A549 (cell line): ENCODE measurements at regions not wholly inside any gene's neighbourhood (a gene's known extent, or its start where the extent isn't known, plus 50 kb on each side); places are given as distances from the start of the nearest gene placed in this dataset.

Experiments used
- CTCF ChIP-seq: fragments of >200 bp; sonication (Bioruptor Twin); formaldehyde crosslinking; IDR thresholded peaks from 3 replicates; pipeline ENCODE4 v1.5.1; 2016
- ELK1 ChIP-seq: fragments of 150-350 bp; IDR thresholded peaks from 2 replicates; pipeline ENCODE4 v1.6.1; 2014; ENCODE audit warnings: low read depth, mild to moderate bottlenecking, low read length
- EP300 ChIP-seq, 2 experiments: fragments of >200 bp; sonication (Bioruptor Twin); formaldehyde crosslinking; IDR thresholded peaks; 2 replicates in 1 of 2; 3 replicates in 1 of 2; pipeline ENCODE4 v1.6.1; 2016 to 2017
- MAX ChIP-seq: IDR thresholded peaks from 2 replicates; pipeline ENCODE4 v1.6.1; 2012
- MAZ ChIP-seq: fragments of 150-350 bp; IDR thresholded peaks from 2 replicates; pipeline ENCODE4 v1.6.1; 2014; ENCODE audit warnings: antibody characterized with exemption, low read depth, low read length, borderline replicate concordance
- PHF8 ChIP-seq: fragments of 200-600 bp; sonication (generic); IDR thresholded peaks from 2 replicates; pipeline ENCODE4 v1.6.1; 2016; ENCODE audit warnings: low read depth, mild to moderate bottlenecking, antibody characterized with exemption, moderate library complexity, borderline replicate concordance
- POLR2A ChIP-seq: IDR thresholded peaks from 2 replicates; pipeline ENCODE4 v1.6.1; 2012; ENCODE audit warnings: mild to moderate bottlenecking, low read length
- RAD21 ChIP-seq, 2 experiments: fragments of >200 bp in 1 of 2; sonication (Bioruptor Twin) in 1 of 2; formaldehyde crosslinking in 1 of 2; IDR thresholded peaks in 1 of 2; conservative IDR thresholded peaks in 1 of 2; 2 replicates in 1 of 2; 3 replicates in 1 of 2; pipeline ENCODE4 v1.6.1; 2012 to 2018; ENCODE audit warnings: inconsistent platforms in 1 of 2
- RARB ChIP-seq: fragments of 250-450 bp; sonication (Bioruptor Pico); IDR thresholded peaks from 2 replicates; pipeline ENCODE4 v1.8.0; 2021; ENCODE audit warnings: mild to moderate bottlenecking, moderate library complexity
- RCOR1 ChIP-seq: fragments of 150-350 bp; IDR thresholded peaks from 2 replicates; pipeline ENCODE4 v1.6.1; 2014; ENCODE audit warnings: antibody characterized with exemption, low read length, low read depth

GRCh38 chr14:86334355-86334754 is 804.4 kb downstream of the FLRT2 start:
- TF ChIP-seq MAX = no peak
- TF ChIP-seq POLR2A = no peak
- TF ChIP-seq RCOR1 = no peak
- no peak for TF ChIP-seq CTCF
- TF ChIP-seq RAD21 (conservative IDR thresholded peaks at IDR 0.05 in 1 of 2, IDR thresholded peaks at IDR 0.05 in 1 of 2) = no peak
- TF ChIP-seq EP300 (IDR thresholded peaks at IDR 0.05) = no peak
- no peak for TF ChIP-seq RARB (CRISPR knock-in tag)
- TF ChIP-seq PHF8 = no peak
- TF ChIP-seq ELK1 = no peak
- TF ChIP-seq MAZ = no peak
